Retinal pigment epithelial cell (primary cell): ENCODE measurements at regions not wholly inside any gene's neighbourhood (a gene's known extent, or its start where the extent isn't known, plus 50 kb on each side); places are given as distances from the start of the nearest gene placed in this dataset.

Experiments
- DNase-seq: peaks from one replicate; pipeline ENCODE4 v3.0.0-alpha.2; 2010; ENCODE audit warnings: low read depth
- H3K4me3 ChIP-seq: 2 replicates; pipeline ENCODE4 v1.5.1; 2011; ENCODE audit warnings: mild to moderate bottlenecking, low read length, control low read depth, moderate library complexity
- CTCF ChIP-seq: conservative IDR thresholded peaks from 2 replicates; pipeline ENCODE4 v1.5.1; 2011; ENCODE audit warnings: low read depth, low read length, control low read depth, inconsistent platforms

GRCh38 chr12:115355301-115355700, 671.3 kb upstream of the TBX3 start:
- TF ChIP-seq CTCF: no peak
- no peak overlapping the region for H3K4me3 ChIP-seq
- DNase-seq: no peak

- H3K4me3 ChIP-seq: peak overlapping the region; percentile 47
- peak; percentile 79 for DNase-seq
These were observed 670.3 kb upstream of the TBX3 start for GRCh38 chr12:115354007-115354890.

GRCh38 chr12:115353467-115353866, 669.5 kb upstream of the TBX3 start:
- no peak overlapping the region for H3K4me3 ChIP-seq
- DNase-seq: no peak
- no peak for TF ChIP-seq CTCF

More at GRCh38 chr12:115354007-115354890, 670.3 kb upstream of the TBX3 start:
- no peak for TF ChIP-seq CTCF

GRCh38 chr12:115351514-115352077, 667.6 kb upstream of the TBX3 start:
- no peak for DNase-seq
- no peak for TF ChIP-seq CTCF
- H3K4me3 ChIP-seq: no peak overlapping the region

- no peak overlapping the region for H3K4me3 ChIP-seq
- TF ChIP-seq CTCF: no peak
- DNase-seq: no peak
These were observed 665.7 kb upstream of the TBX3 start for GRCh38 chr12:115349711-115350110.

GRCh38 chr12:115348301-115348700, 664.3 kb upstream of the TBX3 start:
- TF ChIP-seq CTCF: no peak
- no peak for DNase-seq
- H3K4me3 ChIP-seq: no peak overlapping the region

- H3K4me3 ChIP-seq: no peak overlapping the region
- no peak for DNase-seq
- TF ChIP-seq CTCF: no peak
These were observed 659.6 kb upstream of the TBX3 start for GRCh38 chr12:115343601-115344000.
